Stimulated activated CD8-positive, alpha-beta memory T cell treated with anti-CD3 and anti-CD28 coated beads, Interleukin-12 subunit alpha, Interleukin-12 subunit beta, amount 100 ng/mL, for 24 hours (primary cell): ENCODE measurements at regions not wholly inside any gene's neighbourhood (a gene's known extent, or its start where the extent isn't known, plus 50 kb on each side); places are given as distances from the start of the nearest gene placed in this dataset.
"Not testable (repeated sequence)": the region's sequence is repeated elsewhere in the genome, so short reads cannot be mapped to it uniquely, and the experiment has no call there.

Experiments
- DNase-seq: peaks from one replicate; pipeline ENCODE4 v3.0.0-alpha.2; 2020; ENCODE audit errors: extremely low read depth

GRCh38 chr21:28084951-28085350 is 907.7 kb downstream of the LTN1 start:
- DNase-seq, result no peak

- no peak for DNase-seq
These were observed 909.3 kb downstream of the LTN1 start for GRCh38 chr21:28083350-28083749.

GRCh38 chr21:28078126-28078525 is 914.6 kb downstream of the LTN1 start:
- no peak for DNase-seq

GRCh38 chr21:28074676-28075075 is 918.0 kb downstream of the LTN1 start:
- no peak for DNase-seq

GRCh38 chr21:28072601-28073000 is 920.1 kb downstream of the LTN1 start:
- DNase-seq, result no peak

- no peak for DNase-seq
These were observed 923.2 kb downstream of the LTN1 start for GRCh38 chr21:28069450-28069923.

- no peak for DNase-seq
These were observed 924.0 kb downstream of the LTN1 start for GRCh38 chr21:28068455-28069358.

GRCh38 chr21:28066596-28067387 is 925.9 kb downstream of the LTN1 start:
- DNase-seq, result no peak

- DNase-seq, result no peak
These were observed 926.6 kb downstream of the LTN1 start for GRCh38 chr21:28066076-28066475.

- no peak for DNase-seq
These were observed 929.1 kb downstream of the LTN1 start for GRCh38 chr21:28063241-28064216.

GRCh38 chr21:28052956-28053355 is 939.7 kb downstream of the LTN1 start:
- DNase-seq, result not testable (repeated sequence)

GRCh38 chr21:28051649-28052048 is 941.0 kb downstream of the LTN1 start:
- DNase-seq, result not testable (repeated sequence)

- not testable (repeated sequence) for DNase-seq
These were observed 957.0 kb downstream of the LTN1 start for GRCh38 chr21:28035692-28036091.

GRCh38 chr21:28034916-28035315 is 957.8 kb downstream of the LTN1 start:
- not testable (repeated sequence) for DNase-seq

GRCh38 chr21:28034334-28034733 is 958.3 kb downstream of the LTN1 start:
- DNase-seq, result not testable (repeated sequence)

GRCh38 chr21:28032652-28033051 is 960.0 kb downstream of the LTN1 start:
- not testable (repeated sequence) for DNase-seq

GRCh38 chr21:28031066-28031465 is 961.6 kb downstream of the LTN1 start:
- not testable (repeated sequence) for DNase-seq

GRCh38 chr21:28025111-28025510 is 967.6 kb downstream of the LTN1 start:
- no peak for DNase-seq

GRCh38 chr21:28018741-28019669 is 973.7 kb downstream of the LTN1 start:
- no peak for DNase-seq

- no peak for DNase-seq
These were observed 974.5 kb downstream of the LTN1 start for GRCh38 chr21:28018213-28018612.
